ENCODE measurements at regions not wholly inside any gene's neighbourhood (a gene's known extent, or its start where the extent isn't known, plus 50 kb on each side); places are given as distances from the start of the nearest gene placed in this dataset.
"Not testable (repeated sequence)": the region's sequence is repeated elsewhere in the genome, so short reads cannot be mapped to it uniquely, and the experiment has no call there.

DNA sequence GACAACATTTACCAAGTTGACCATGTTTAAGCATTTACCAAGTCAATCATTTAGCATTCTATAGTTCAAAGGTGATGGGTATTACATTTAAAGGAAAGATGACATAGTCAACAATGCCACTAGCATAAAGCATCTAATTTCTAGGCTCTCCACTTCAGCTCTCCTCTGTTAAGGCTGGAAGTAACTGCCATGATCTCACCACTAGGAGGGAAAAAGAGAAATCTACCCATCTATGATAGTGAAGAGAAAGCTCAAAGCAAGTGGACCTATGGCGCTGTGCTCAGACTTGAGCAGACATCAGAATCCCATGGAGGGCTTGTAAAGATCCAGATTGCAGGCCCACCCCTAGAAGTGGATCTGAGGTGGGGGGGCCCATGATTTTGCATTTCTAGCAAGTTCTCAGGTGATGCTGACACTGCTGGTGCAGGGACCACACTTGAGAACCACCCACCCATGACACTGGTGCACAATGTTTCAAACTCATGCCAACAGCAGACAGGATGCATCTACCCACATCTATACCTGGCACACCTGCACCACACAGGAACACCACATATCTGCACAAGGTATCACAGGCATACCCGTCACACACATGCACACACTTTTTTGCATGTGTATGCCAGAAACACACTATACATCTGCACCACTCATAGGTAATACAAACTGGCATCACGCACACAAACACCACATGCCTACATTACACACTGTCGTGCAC lies 392.9 kb upstream of the RUNX1 start:
- Histone ChIP-seq H3K36me3 (ENCODE audit: control insufficient read depth in 1 of 2, insufficient read depth in 2 of 2, low read length in 2 of 2) (no peaks in the 10 kb centered on the region), H3K4me3 (ENCODE audit: low read depth in 1 of 2, low read length in 2 of 2) (no peak overlapping the region), H3K27me3 (ENCODE audit: low read depth, low read length) (no peaks in the 10 kb centered on the region), H3K4me1 (ENCODE audit: control insufficient read depth in 1 of 2, insufficient read depth in 2 of 2, low read length in 2 of 2) (peaks cover 0 to 7% of the 10 kb centered on the region in 2 donors), H3K27ac (ENCODE audit: low read length) (no peak overlapping the region), H3K9me3 (ENCODE audit: control insufficient read depth in 1 of 2, low read length in 2 of 2) (no peaks in the 10 kb centered on the region)

DNA sequence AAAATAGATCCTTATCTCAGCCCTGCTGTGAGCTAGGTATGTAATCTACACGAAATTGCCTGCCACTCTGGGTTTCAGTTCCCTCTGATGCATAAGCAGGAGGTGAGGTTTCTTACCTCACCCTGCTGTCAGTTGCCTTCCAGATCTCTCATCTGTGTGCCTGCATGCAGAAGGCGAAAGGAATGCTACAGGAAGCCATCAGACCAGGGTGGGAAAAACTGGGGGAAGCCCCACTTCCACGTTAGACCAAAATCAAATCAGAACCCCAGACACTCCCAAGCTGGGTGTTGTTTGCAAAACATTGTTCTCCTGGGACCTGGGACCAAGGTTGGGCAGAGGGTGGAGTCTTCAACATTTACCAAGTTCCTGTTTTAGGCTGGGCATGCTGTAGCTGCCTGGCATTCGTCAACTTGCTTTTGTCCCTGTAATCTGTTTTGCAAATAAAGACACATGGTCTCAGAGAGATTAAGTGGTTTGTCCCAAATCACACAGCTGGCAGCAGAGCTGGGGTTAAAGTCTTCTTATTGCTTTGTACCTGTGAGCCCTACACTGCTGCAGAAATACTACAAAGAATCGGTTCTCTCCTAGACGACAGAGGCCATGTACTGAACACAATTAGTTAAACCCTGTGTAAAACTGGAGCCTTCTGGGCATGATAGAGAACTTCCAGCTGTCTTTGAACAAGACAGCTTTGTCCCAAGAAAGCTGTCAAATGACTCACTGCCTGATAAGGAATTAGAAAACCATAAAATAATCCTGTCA lies 389.7 kb upstream of the RUNX1 start:
- Histone ChIP-seq H3K4me1 (ENCODE audit: control insufficient read depth in 1 of 2, insufficient read depth in 2 of 2, low read length in 2 of 2) (peaks cover 0 to 7% of the 10 kb centered on the region in 2 donors), H3K27ac (ENCODE audit: low read length) (no peak overlapping the region), H3K36me3 (ENCODE audit: control insufficient read depth in 1 of 2, insufficient read depth in 2 of 2, low read length in 2 of 2) (no peaks in the 10 kb centered on the region), H3K9me3 (ENCODE audit: control insufficient read depth in 1 of 2, low read length in 2 of 2) (peaks cover 3 to 7% of the 10 kb centered on the region in 2 donors), H3K4me3 (ENCODE audit: low read depth in 1 of 2, low read length in 2 of 2) (peak overlapping the region in 1 of 2 donors; percentile 5), H3K27me3 (ENCODE audit: low read depth, low read length) (no peaks in the 10 kb centered on the region)

- no peaks in the 10 kb centered on the region for H3K36me3 ChIP-seq (ENCODE audit: control insufficient read depth in 1 of 2, insufficient read depth in 2 of 2, low read length in 2 of 2)
- peaks cover 0 to 7% of the 10 kb centered on the region in 2 donors for H3K4me1 ChIP-seq (ENCODE audit: control insufficient read depth in 1 of 2, insufficient read depth in 2 of 2, low read length in 2 of 2)
- no peak overlapping the region for H3K27ac ChIP-seq (ENCODE audit: low read length)
- no peak overlapping the region for H3K4me3 ChIP-seq (ENCODE audit: low read depth in 1 of 2, low read length in 2 of 2)
- no peaks in the 10 kb centered on the region for H3K27me3 ChIP-seq (ENCODE audit: low read depth, low read length)
- H3K9me3 ChIP-seq (ENCODE audit: control insufficient read depth in 1 of 2, low read length in 2 of 2), result peaks cover 3 to 12% of the 10 kb centered on the region in 2 donors
These were observed 388.8 kb upstream of the RUNX1 start for GRCh38 chr21:35437941-35438340.

- Histone ChIP-seq H3K4me1 (ENCODE audit: control insufficient read depth in 1 of 2, insufficient read depth in 2 of 2, low read length in 2 of 2) (peaks cover 0 to 7% of the 10 kb centered on the region in 2 donors), H3K27me3 (ENCODE audit: low read depth, low read length) (no peaks in the 10 kb centered on the region), H3K9me3 (ENCODE audit: control insufficient read depth in 1 of 2, low read length in 2 of 2) (peaks cover 3 to 18% of the 10 kb centered on the region in 2 donors), H3K27ac (ENCODE audit: low read length) (no peak overlapping the region), H3K36me3 (ENCODE audit: control insufficient read depth in 1 of 2, insufficient read depth in 2 of 2, low read length in 2 of 2) (no peaks in the 10 kb centered on the region), H3K4me3 (ENCODE audit: low read depth in 1 of 2, low read length in 2 of 2) (no peak overlapping the region)
These were observed 387.8 kb upstream of the RUNX1 start for GRCh38 chr21:35436899-35437298.

- not testable (repeated sequence) for H3K27me3 ChIP-seq (ENCODE audit: low read depth, low read length); H3K27ac ChIP-seq (ENCODE audit: low read length); H3K4me1 ChIP-seq (ENCODE audit: control insufficient read depth in 1 of 2, insufficient read depth in 2 of 2, low read length in 2 of 2); H3K36me3 ChIP-seq (ENCODE audit: control insufficient read depth in 1 of 2, insufficient read depth in 2 of 2, low read length in 2 of 2)
- peak overlapping the region in 1 of 2 donors; percentile 28 for H3K4me3 ChIP-seq (ENCODE audit: low read depth in 1 of 2, low read length in 2 of 2)
- H3K9me3 ChIP-seq (ENCODE audit: control insufficient read depth in 1 of 2, low read length in 2 of 2), result peaks cover 3 to 22% of the 10 kb centered on the region in 2 donors
These were observed 383.5 kb upstream of the RUNX1 start for GRCh38 chr21:35432601-35433000.

DNA sequence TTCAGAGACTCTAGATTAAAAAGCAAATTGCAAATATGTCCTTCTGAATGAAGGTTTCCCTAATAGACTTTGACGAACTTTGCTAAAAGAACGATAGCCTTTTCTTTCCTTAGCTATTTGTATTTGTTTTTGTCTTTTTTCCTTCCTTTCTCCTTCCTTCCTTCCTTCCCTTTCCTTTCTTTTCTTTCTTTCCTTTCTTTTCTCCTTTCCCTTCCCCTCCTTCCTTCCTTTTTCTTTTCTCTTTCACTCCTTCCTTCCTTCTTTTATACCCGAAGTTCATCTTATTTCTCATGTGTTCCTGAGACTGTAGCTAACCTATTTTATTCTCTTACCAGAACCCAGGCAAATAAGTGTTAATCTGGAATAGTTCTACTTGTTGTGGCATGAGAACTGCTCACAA lies 381.2 kb upstream of the RUNX1 start:
- Histone ChIP-seq H3K9me3 (ENCODE audit: control insufficient read depth in 1 of 2, low read length in 2 of 2) (peaks cover 3 to 22% of the 10 kb centered on the region in 2 donors), H3K36me3 (ENCODE audit: control insufficient read depth in 1 of 2, insufficient read depth in 2 of 2, low read length in 2 of 2) (peaks cover 0 to 9% of the 10 kb centered on the region in 2 donors), H3K27me3 (ENCODE audit: low read depth, low read length) (no peaks in the 10 kb centered on the region), H3K4me3 (ENCODE audit: low read depth in 1 of 2, low read length in 2 of 2) (no peak overlapping the region), H3K4me1 (ENCODE audit: control insufficient read depth in 1 of 2, insufficient read depth in 2 of 2, low read length in 2 of 2) (no peaks in the 10 kb centered on the region), H3K27ac (ENCODE audit: low read length) (no peak overlapping the region)

GRCh38 chr21:35428937-35429336 lies 379.8 kb upstream of the RUNX1 start:
- Histone ChIP-seq H3K9me3 (ENCODE audit: control insufficient read depth in 1 of 2, low read length in 2 of 2) (peaks cover 0 to 15% of the 10 kb centered on the region in 2 donors), H3K4me1 (ENCODE audit: control insufficient read depth in 1 of 2, insufficient read depth in 2 of 2, low read length in 2 of 2) (no peaks in the 10 kb centered on the region), H3K36me3 (ENCODE audit: control insufficient read depth in 1 of 2, insufficient read depth in 2 of 2, low read length in 2 of 2) (peaks cover 0 to 9% of the 10 kb centered on the region in 2 donors), H3K27ac (ENCODE audit: low read length) (peak overlapping the region; percentile 49), H3K4me3 (ENCODE audit: low read depth in 1 of 2, low read length in 2 of 2) (no peak overlapping the region), H3K27me3 (ENCODE audit: low read depth, low read length) (no peaks in the 10 kb centered on the region)

GRCh38 chr21:35428489-35428888 lies 379.4 kb upstream of the RUNX1 start:
- Histone ChIP-seq H3K4me3 (ENCODE audit: low read depth in 1 of 2, low read length in 2 of 2) (no peak overlapping the region), H3K27me3 (ENCODE audit: low read depth, low read length) (no peaks in the 10 kb centered on the region), H3K9me3 (ENCODE audit: control insufficient read depth in 1 of 2, low read length in 2 of 2) (peaks cover 0 to 14% of the 10 kb centered on the region in 2 donors), H3K4me1 (ENCODE audit: control insufficient read depth in 1 of 2, insufficient read depth in 2 of 2, low read length in 2 of 2) (no peaks in the 10 kb centered on the region), H3K27ac (ENCODE audit: low read length) (peak overlapping the region; percentile 49), H3K36me3 (ENCODE audit: control insufficient read depth in 1 of 2, insufficient read depth in 2 of 2, low read length in 2 of 2) (peaks cover 0 to 9% of the 10 kb centered on the region in 2 donors)

DNA sequence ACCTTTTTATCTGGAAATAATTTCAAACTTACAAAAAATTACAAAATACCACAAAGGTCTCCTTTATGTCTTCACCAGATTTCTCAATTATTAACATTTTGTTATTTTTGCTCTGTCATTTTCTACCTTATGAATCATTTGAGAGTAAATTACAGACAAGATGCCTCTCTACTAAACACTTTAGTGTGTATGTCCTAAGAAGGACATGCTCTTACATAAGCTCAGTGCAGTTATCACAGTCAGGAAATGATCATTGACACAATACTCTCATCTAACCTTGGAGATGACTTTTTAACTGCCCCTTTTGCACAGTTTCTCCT lies 378.9 kb upstream of the RUNX1 start:
- no peaks in the 10 kb centered on the region for H3K27me3 ChIP-seq (ENCODE audit: low read depth, low read length)
- peaks cover 0 to 10% of the 10 kb centered on the region in 2 donors for H3K9me3 ChIP-seq (ENCODE audit: control insufficient read depth in 1 of 2, low read length in 2 of 2)
- H3K27ac ChIP-seq (ENCODE audit: low read length), result no peak overlapping the region

GRCh38 chr21:35427320-35428000 lies 378.4 kb upstream of the RUNX1 start:
- Histone ChIP-seq H3K4me3 (ENCODE audit: low read depth in 1 of 2, low read length in 2 of 2) (no peak overlapping the region), H3K27me3 (ENCODE audit: low read depth, low read length) (no peaks in the 10 kb centered on the region), H3K9me3 (ENCODE audit: control insufficient read depth in 1 of 2, low read length in 2 of 2) (peaks cover 0 to 5% of the 10 kb centered on the region in 2 donors), H3K27ac (ENCODE audit: low read length) (no peak overlapping the region), H3K36me3 (ENCODE audit: control insufficient read depth in 1 of 2, insufficient read depth in 2 of 2, low read length in 2 of 2) (peaks cover 0 to 9% of the 10 kb centered on the region in 2 donors), H3K4me1 (ENCODE audit: control insufficient read depth in 1 of 2, insufficient read depth in 2 of 2, low read length in 2 of 2) (no peaks in the 10 kb centered on the region)

More for the DNA sequence above, 378.9 kb upstream of the RUNX1 start:
- Histone ChIP-seq H3K4me1 (ENCODE audit: control insufficient read depth in 1 of 2, insufficient read depth in 2 of 2, low read length in 2 of 2) (no peaks in the 10 kb centered on the region), H3K36me3 (ENCODE audit: control insufficient read depth in 1 of 2, insufficient read depth in 2 of 2, low read length in 2 of 2) (peaks cover 0 to 9% of the 10 kb centered on the region in 2 donors), H3K4me3 (ENCODE audit: low read depth in 1 of 2, low read length in 2 of 2) (no peak overlapping the region)

- H3K9me3 ChIP-seq (ENCODE audit: control insufficient read depth in 1 of 2, low read length in 2 of 2), result peaks cover 4 to 8% of the 10 kb centered on the region in 2 donors
- H3K27ac ChIP-seq (ENCODE audit: low read length), result no peak overlapping the region
- no peaks in the 10 kb centered on the region for H3K4me1 ChIP-seq (ENCODE audit: control insufficient read depth in 1 of 2, insufficient read depth in 2 of 2, low read length in 2 of 2)
- peaks cover 0 to 9% of the 10 kb centered on the region in 2 donors for H3K36me3 ChIP-seq (ENCODE audit: control insufficient read depth in 1 of 2, insufficient read depth in 2 of 2, low read length in 2 of 2)
- no peak overlapping the region for H3K4me3 ChIP-seq (ENCODE audit: low read depth in 1 of 2, low read length in 2 of 2)
- no peaks in the 10 kb centered on the region for H3K27me3 ChIP-seq (ENCODE audit: low read depth, low read length)
These were observed 377.8 kb upstream of the RUNX1 start for GRCh38 chr21:35426897-35427296.
